GM12892 (cell line): ENCODE measurements at regions not wholly inside any gene's neighbourhood (a gene's known extent, or its start where the extent isn't known, plus 50 kb on each side); places are given as distances from the start of the nearest gene placed in this dataset.

Experiments
- POLR2A ChIP-seq: IDR thresholded peaks from 2 replicates; pipeline ENCODE4 v1.6.1; 2011; ENCODE audit warnings: low read depth, low read length, control low read depth
- POLR2AphosphoS5 ChIP-seq: IDR thresholded peaks from 2 replicates; pipeline ENCODE4 v1.6.1; 2011; ENCODE audit warnings: low read depth, low read length, control low read depth

DNA sequence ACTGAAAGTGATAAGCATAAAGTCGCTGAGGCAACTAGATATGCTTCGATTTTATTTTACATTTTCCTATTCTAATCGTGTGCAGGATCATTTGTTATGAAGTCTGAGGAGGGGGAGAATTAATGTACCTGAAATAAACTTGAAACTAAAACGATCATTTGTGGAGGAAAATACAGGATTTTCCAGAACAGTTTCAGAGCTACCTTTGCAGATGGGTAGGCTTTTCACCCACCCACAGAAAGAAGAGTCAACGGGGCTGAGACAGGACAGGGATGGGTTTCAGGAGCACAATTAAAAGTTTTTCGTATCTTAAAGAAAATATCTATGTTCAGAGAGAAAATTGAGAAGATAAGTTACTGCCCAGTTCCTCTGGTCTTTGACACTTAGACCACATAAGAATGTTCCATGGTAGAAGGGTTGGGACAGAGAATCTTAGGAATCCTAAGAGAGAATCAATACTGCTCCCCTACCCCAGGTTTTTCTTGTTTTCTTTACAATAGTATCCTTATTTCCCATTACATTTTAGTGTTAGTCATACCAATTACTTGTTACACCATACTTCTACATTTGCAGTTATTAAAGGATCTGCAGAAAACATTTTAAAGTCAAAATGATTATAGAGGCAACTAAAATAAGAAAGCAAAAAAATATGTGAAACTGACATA lies 211.4 kb downstream of the DEPDC1B start:
- no peak for TF ChIP-seq POLR2A
- TF ChIP-seq POLR2AphosphoS5 = no peak
